Naive B cell (primary cell): ENCODE measurements at regions not wholly inside any gene's neighbourhood (a gene's known extent, or its start where the extent isn't known, plus 50 kb on each side); places are given as distances from the start of the nearest gene placed in this dataset.
"Not testable (repeated sequence)": the region's sequence is repeated elsewhere in the genome, so short reads cannot be mapped to it uniquely, and the experiment has no call there.

Source experiments
- ATAC-seq, 2 donors: fragments of 150-1000 bp; cut with Tn5 transposase; 2 replicates each; pipeline ENCODE4 v1.10.0; 2021; ENCODE audit warnings: low read depth in 2 of 2, mild to moderate bottlenecking in 2 of 2, moderate library complexity in 2 of 2
- DNase-seq: peaks from one replicate; pipeline ENCODE4 v3.0.0; 2022
- H3K27ac Mint-ChIP-seq, 6 donors: one replicate each; pipeline ENCODE4 v1.8.0; 2020 to 2022; ENCODE audit warnings: mild to moderate bottlenecking in 6 of 6, mixed read lengths in 6 of 6, moderate library complexity in 5 of 6, inconsistent platforms in 2 of 6
- H3K27me3 Mint-ChIP-seq, 3 donors: one replicate each; pipeline ENCODE4 v1.8.0; 2021 to 2022; ENCODE audit warnings: mixed read lengths in 3 of 3, mild to moderate bottlenecking in 1 of 3
- H3K36me3 Mint-ChIP-seq, 2 donors: one replicate each; pipeline ENCODE4 v1.8.0; 2020 to 2022; ENCODE audit warnings: mixed read lengths in 2 of 2, inconsistent platforms in 1 of 2, mild to moderate bottlenecking in 1 of 2
- H3K4me1 Mint-ChIP-seq, 3 donors: one replicate each; pipeline ENCODE4 v1.8.0; 2020 to 2022; ENCODE audit warnings: mixed read lengths in 3 of 3, inconsistent platforms in 1 of 3, mild to moderate bottlenecking in 1 of 3, moderate library complexity in 1 of 3
- H3K4me3 Mint-ChIP-seq, 8 donors: one replicate each; pipeline ENCODE4 v1.8.0; 2020 to 2022; ENCODE audit warnings: mild to moderate bottlenecking in 8 of 8, mixed read lengths in 8 of 8, moderate library complexity in 8 of 8, inconsistent platforms in 2 of 8
- H3K9me3 Mint-ChIP-seq, 7 donors: one replicate each; pipeline ENCODE4 v1.8.0; 2020 to 2022; ENCODE audit warnings: mixed read lengths in 7 of 7, mild to moderate bottlenecking in 5 of 7, inconsistent platforms in 2 of 7, moderate library complexity in 1 of 7

DNA sequence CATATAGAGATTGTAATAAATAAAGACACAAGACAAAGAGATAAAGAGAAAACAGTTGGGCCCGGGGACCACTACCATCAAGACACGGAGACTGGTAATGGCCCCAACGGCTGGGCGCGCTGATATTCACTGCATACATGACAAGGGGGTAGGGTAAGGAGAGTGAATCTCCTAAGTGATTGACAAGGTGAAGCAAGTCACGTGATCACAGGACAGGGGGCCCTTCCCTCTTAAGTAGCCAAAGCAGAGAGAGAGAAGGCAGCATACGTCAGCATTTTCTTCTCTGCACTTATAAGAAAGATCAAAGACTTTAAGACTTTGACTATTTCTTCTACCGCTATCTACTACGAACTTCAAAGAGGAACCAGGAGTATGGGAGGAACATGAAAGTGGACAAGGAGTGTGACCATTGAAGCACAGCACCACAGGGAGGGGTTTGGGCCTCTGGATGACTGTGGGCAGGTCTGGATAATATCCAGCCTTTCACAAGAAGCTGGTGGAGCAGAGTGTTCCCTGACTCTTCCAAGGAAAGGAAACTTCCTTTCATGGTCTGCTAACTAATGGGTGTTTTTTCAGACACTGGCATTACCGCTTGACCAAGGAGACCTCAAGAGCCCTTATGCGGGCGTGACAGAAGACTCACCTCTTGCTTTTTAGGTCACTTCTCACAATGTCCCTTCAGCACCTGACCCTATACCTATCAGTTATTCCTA is 75.6 kb downstream of the MRPL39 start:
- DNase-seq, ATAC-seq, H3K9me3 Mint-ChIP-seq, H3K36me3 Mint-ChIP-seq, H3K27me3 Mint-ChIP-seq, H3K27ac Mint-ChIP-seq, H3K4me1 Mint-ChIP-seq: not testable (repeated sequence)
- peak overlapping the region in 1 of 8 donors; percentile 32 for H3K4me3 Mint-ChIP-seq

DNA sequence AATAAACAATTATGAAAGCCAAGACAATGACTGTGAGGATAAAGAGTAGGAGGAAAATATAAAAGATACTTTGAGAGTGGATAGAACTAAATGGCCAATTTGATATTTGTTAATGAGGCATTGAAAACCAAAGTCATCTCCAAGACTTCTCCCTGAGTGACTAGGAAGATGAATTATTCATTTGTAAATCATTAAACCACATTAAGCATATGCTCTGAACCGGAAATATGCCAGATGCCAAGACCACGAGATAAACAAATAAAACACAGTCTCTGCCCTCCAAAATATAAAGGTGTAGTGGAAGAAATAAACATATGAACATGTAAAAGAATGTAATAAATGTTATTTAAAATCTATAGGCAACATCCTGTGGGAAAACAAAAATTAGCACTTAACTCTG is 78.8 kb downstream of the MRPL39 start:
- H3K36me3 Mint-ChIP-seq, result no peaks in the 10 kb centered on the region
- no peak overlapping the region for H3K27ac Mint-ChIP-seq
- H3K27me3 Mint-ChIP-seq, result no peaks in the 10 kb centered on the region
- no peak for ATAC-seq
- H3K9me3 Mint-ChIP-seq, result peaks cover 0 to 3% (median 0%) of the 10 kb centered on the region in 7 donors
- H3K4me1 Mint-ChIP-seq, result no peaks in the 10 kb centered on the region
- H3K4me3 Mint-ChIP-seq, result no peak overlapping the region
- DNase-seq, result no peak

DNA sequence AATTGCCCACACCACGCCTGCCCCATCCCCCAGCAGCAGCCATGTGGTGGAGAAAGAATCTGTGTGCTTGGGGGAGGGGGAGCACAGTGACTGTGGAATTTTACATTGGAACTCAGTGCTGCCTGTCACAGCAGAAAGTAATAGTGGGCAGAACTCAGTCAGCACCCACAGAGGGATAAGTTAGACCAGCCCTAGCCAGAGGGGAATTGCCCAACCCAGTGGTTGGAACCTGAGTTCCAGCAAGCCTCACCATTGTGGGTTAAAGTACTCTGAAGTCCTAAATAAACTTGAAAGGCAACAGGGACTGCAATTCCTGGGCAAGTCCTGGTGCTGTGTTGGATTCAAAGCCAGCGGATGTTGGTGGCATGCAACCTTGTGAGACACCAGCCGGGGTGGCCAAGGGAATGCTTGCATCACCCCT is 88.8 kb downstream of the MRPL39 start:
- Mint-ChIP-seq H3K4me1 (no peaks in the 10 kb centered on the region), H3K27ac (no peak overlapping the region), H3K27me3 (no peaks in the 10 kb centered on the region), H3K4me3 (no peak overlapping the region), H3K9me3 (peaks cover 0 to 18% (median 1%) of the 10 kb centered on the region in 7 donors), H3K36me3 (no peaks in the 10 kb centered on the region)
- ATAC-seq (no peak), DNase-seq (no peak)

DNA sequence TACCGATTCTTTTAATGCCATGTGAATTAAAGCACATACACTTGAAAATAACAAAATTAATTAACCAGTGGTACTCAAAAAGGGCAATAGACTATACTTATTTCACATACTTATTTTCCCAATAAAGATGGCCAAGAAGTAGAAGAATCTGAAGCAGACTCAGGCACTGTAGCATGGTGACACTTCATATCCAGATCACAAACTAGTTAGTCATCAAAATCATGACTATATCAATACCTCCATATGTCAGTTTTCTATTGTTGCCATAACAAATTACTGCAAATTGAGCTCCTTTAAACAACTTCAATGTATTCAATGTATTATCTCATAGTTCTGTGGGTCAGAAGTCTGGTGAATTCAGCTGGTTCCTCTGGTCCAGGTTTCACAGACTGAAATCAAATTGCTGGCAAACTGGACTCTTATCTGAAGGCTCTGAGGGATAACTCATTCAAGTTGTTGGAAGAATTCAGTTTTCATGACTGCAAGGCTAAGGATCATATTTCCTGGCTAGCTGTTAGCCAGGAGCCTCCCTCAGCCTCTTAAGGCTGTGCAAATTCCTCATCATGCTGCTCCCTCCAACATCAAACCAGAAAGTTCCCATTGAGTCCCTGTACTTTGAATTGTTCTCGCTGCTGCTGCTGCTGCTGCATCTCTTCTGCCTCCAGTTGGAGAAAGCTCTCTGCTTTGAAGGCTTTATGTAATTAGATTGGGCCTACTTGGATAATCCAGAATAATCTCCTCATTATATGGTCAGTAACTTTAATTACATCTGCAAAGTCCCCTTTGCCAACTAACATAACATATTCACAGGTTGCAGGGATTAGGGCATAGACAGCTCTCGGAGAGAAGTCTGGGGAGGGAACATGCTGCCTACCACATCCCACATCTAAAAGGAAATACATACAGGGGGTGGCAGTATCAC is 91.5 kb downstream of the MRPL39 start:
- Mint-ChIP-seq H3K9me3 (peaks cover 0 to 6% (median 1%) of the 10 kb centered on the region in 7 donors), H3K27ac (no peak overlapping the region), H3K4me3 (no peak overlapping the region), H3K27me3 (no peaks in the 10 kb centered on the region), H3K4me1 (peaks cover 5 to 13% (median 10%) of the 10 kb centered on the region in 3 donors), H3K36me3 (no peaks in the 10 kb centered on the region)
- no peak for ATAC-seq
- DNase-seq, result no peak

DNA sequence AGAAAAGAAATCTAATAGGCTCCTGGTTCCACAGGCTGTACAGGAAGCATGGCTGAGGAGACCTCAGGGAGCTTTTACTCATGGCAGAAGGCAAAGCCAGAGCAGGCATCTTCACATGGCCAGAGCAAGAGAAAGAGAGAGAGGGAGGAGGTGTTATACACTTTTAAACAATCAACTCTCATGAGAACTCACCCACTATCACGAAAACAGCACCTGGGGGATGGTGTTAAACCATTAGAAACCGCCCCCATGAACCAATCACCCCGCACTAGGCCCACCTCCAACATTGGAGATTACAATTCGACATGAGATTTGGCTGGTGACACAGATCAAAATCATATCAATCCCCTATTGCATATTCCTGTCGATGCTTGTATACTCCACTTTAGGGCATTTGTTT is 93.5 kb downstream of the MRPL39 start:
- Mint-ChIP-seq H3K27ac (peak overlapping the region in 1 of 6 donors; percentile 23), H3K4me1 (peaks cover 13 to 21% (median 18%) of the 10 kb centered on the region in 3 donors), H3K27me3 (no peaks in the 10 kb centered on the region), H3K4me3 (no peak overlapping the region), H3K9me3 (no peaks in the 10 kb centered on the region), H3K36me3 (no peaks in the 10 kb centered on the region)
- no peak for DNase-seq
- no peak for ATAC-seq

DNA sequence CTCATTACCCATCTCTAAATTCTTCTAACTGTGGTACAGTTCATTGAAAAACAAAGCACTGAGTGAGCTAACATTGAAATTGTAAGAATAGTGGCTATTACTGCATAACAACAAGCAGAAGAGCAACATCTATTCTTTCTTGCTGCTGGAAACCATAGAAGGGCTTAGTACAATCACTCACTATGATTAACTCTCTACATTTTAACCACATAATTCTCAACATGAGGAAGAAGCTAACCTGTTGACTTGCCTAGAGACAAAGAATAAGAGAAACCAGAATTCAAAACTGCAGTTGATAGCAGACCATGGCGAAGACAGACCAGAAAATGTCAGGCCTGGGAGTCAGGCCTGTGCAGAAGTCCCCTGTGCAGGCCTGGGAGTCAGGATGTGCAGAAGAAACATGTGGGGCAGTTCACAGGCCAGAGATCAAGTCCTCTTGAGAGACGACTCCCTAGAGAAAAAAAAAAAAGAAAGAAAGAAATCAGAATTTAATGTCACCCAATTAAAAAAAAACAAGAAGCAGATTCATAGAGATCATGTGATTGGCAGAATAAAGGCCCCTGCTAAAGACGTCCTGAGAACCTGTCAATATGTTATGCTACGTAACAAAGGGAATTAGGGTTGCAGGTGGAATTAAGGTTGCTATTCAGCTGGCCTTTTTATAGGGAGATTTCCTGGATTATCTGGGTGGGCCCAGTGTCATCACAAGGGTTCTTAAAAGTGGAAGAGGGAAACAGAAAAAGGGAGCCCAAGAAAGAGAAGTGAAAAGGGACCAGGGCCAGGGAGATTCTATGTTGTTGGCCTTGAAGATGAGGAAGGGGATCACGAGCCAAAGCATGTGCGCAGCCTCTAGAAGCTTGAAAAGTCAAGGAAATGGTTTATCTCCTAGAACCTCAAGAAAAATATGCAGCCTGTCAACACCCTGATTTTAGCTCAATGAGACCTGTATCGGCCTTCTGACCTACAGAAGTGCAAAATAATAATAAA is 94.9 kb downstream of the MRPL39 start:
- Mint-ChIP-seq H3K36me3 (no peaks in the 10 kb centered on the region), H3K9me3 (no peaks in the 10 kb centered on the region), H3K27ac (peak overlapping the region in 5 of 6 donors; percentile 10 to 65 (median 29)), H3K4me3 (no peak overlapping the region), H3K27me3 (no peaks in the 10 kb centered on the region), H3K4me1 (peaks cover 13 to 21% (median 18%) of the 10 kb centered on the region in 3 donors)
- no peak for DNase-seq
- ATAC-seq, result no peak

DNA sequence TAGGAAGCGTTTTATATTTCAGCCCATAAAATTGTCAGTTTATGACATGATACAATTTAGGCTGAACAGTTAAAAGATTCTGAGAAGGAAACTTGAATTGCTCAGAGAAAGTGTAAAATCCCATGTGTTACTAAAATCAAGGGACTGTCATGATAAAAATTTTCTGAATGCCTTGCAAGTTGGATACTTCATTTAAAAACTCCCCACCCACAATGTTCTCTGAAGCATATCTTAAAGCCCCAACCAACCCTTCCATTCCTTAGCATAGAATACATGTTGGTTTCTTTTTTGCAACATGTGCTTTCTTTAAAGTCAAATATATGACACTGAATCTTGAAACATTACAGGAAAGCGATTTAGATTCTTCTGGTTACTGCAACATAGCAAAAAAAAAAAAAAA is 97.4 kb downstream of the MRPL39 start:
- Mint-ChIP-seq H3K27ac (peak overlapping the region in 3 of 6 donors; percentile 29 to 72 (median 62)), H3K9me3 (no peaks in the 10 kb centered on the region), H3K36me3 (no peaks in the 10 kb centered on the region), H3K4me1 (peaks cover 15 to 31% (median 18%) of the 10 kb centered on the region in 3 donors), H3K27me3 (no peaks in the 10 kb centered on the region), H3K4me3 (peak overlapping the region in 1 of 8 donors; percentile 24)
- ATAC-seq (peak; percentile 80 to 86), DNase-seq (peak; percentile 10)

DNA sequence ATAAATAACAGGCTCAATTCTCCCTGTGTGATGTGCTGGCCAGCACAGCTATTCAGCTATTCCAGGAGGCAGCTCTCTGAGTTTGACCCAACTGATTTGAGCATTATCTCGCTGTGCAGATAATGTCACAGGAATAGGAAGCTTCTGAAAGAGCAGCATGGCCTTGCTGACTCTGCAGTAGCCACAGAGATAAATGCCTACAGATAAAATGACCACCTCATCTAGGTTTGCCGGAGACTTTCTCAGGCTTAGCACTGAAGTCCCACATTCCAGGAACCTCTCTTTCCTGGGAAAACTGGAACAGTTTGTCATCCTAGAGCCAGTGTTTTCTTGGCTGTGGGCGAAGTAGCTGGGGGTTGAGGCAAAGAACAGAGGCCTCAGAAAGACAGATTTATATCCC is 98.9 kb downstream of the MRPL39 start:
- DNase-seq, result no peak
- no peak overlapping the region for H3K4me3 Mint-ChIP-seq
- peaks cover 17 to 31% (median 22%) of the 10 kb centered on the region in 3 donors for H3K4me1 Mint-ChIP-seq
- ATAC-seq, result no peak
- H3K27me3 Mint-ChIP-seq, result no peaks in the 10 kb centered on the region
- no peak overlapping the region for H3K27ac Mint-ChIP-seq
- H3K36me3 Mint-ChIP-seq, result peaks cover 0 to 5% of the 10 kb centered on the region in 2 donors
- peaks cover 0 to 7% (median 5%) of the 10 kb centered on the region in 7 donors for H3K9me3 Mint-ChIP-seq

DNA sequence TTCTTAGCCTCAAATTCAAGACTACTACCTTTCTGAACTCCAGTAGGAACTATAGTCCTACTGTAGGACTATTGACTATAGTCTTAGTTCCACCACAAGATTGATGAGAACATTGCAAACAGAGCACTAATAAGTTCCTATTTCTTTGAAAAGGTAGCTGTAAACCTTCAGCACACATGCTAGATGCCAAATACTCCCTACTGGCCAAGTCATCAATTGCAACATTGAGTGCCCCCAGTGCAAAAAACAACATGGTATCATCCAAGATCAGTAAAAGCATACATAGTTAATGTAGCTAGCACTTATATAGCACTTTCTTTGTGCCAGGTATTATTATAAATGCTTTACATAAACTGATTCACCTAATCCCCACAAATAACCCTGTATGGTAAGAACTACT is 99.8 kb downstream of the MRPL39 start:
- Mint-ChIP-seq H3K9me3 (peaks cover 0 to 10% (median 5%) of the 10 kb centered on the region in 7 donors), H3K27ac (no peak overlapping the region), H3K27me3 (no peaks in the 10 kb centered on the region), H3K4me1 (peaks cover 15 to 29% (median 20%) of the 10 kb centered on the region in 3 donors), H3K4me3 (no peak overlapping the region), H3K36me3 (peaks cover 0 to 5% of the 10 kb centered on the region in 2 donors)
- DNase-seq, result no peak
- ATAC-seq, result no peak

DNA sequence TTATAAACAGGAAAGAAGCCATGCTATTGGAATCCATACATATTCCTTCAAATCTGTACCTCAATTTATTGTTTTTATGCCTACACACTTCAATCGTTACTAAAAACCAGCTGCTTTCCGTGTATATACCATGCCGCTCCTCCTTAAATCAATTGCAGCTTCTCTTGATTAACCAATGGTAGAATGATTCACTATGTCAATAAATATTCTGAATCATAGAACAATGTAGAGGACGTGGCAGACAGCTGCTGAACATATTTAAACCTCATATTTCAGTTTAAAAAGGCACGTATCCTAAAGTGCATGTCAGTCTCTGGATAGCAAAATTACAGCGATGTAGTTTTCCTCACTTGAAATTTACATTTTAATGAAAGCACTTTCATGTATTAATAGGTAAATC is 100.4 kb downstream of the MRPL39 start:
- ATAC-seq (no peak), DNase-seq (no peak)
- Mint-ChIP-seq H3K36me3 (peaks cover 0 to 10% of the 10 kb centered on the region in 2 donors), H3K4me3 (no peak overlapping the region), H3K4me1 (peaks cover 17 to 27% (median 17%) of the 10 kb centered on the region in 3 donors), H3K27me3 (no peaks in the 10 kb centered on the region), H3K27ac (no peak overlapping the region), H3K9me3 (peaks cover 4 to 13% (median 9%) of the 10 kb centered on the region in 7 donors)

DNA sequence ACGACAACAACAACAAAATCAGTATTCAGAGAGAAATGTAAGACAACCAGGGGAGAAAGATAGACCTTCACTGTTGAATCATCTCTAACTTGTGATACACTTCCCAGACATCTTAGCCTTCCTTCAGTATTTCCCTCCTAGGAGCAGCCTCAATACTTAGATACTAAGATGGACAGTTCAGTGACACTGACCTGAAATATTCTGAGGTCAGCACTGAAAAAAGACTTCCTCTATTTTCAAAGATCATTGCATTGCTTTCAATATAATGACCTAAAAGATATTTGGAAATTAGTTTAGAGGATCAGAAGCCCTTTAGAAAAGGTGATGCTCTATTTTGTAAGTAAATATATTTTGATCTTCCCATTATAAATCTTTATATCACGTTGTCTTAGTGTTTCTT is 101.0 kb downstream of the MRPL39 start:
- H3K27ac Mint-ChIP-seq, result no peak overlapping the region
- DNase-seq (no peak), ATAC-seq (no peak)
- peaks cover 20 to 32% (median 22%) of the 10 kb centered on the region in 3 donors for H3K4me1 Mint-ChIP-seq
- H3K9me3 Mint-ChIP-seq, result peaks cover 5 to 16% (median 13%) of the 10 kb centered on the region in 7 donors
- peaks cover 0 to 12% of the 10 kb centered on the region in 2 donors for H3K36me3 Mint-ChIP-seq
- H3K27me3 Mint-ChIP-seq, result no peaks in the 10 kb centered on the region
- no peak overlapping the region for H3K4me3 Mint-ChIP-seq

DNA sequence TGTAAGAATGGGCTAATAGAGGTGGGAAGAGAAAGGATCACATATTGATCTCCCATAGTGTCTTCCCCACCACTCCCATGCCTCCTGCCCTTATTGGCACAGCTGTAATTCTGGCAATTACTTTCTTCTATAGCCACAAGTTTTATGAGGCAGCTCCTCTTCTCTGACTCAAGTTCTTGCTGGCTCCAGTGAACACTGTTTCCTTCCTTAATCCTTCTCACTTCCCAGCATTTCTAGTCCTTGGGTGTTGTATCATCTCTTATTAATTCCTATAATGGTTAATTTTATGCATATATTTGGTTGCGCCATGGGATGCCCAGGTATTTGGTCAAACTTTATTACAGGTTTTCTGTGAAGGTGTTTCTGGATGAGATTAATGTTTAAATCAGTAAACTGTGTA is 103.3 kb downstream of the MRPL39 start:
- DNase-seq (no peak), ATAC-seq (no peak)
- Mint-ChIP-seq H3K27me3 (no peaks in the 10 kb centered on the region), H3K4me1 (peaks cover 13 to 22% (median 14%) of the 10 kb centered on the region in 3 donors), H3K36me3 (peaks cover 0 to 12% of the 10 kb centered on the region in 2 donors), H3K4me3 (no peak overlapping the region), H3K27ac (peak overlapping the region in 1 of 6 donors; percentile 67), H3K9me3 (peaks cover 7 to 18% (median 14%) of the 10 kb centered on the region in 7 donors)
